GM23338 (cell line): ENCODE measurements at regions not wholly inside any gene's neighbourhood (a gene's known extent, or its start where the extent isn't known, plus 50 kb on each side); places are given as distances from the start of the nearest gene placed in this dataset.
A peak's percentile ranks its signal among the peaks of the same experiment; 100 is the strongest.

Experiments used
- ATAC-seq: fragments of 200-7000 bp; cut with Tn5 transposase; 3 replicates; pipeline ENCODE4 v1.9.1; 2020
- DNase-seq: peaks from one replicate; pipeline ENCODE4 v3.0.0-alpha.2; 2015; ENCODE audit warnings: low spot score
- H2AFZ ChIP-seq: fragments of 200-600 bp; sonication (generic); 2 replicates; pipeline ENCODE4 v1.8.0; 2016; ENCODE audit warnings: antibody characterized with exemption, mild to moderate bottlenecking, moderate library complexity
- H3F3A ChIP-seq: fragments of 200-600 bp; sonication (generic); replicated peaks from 2 replicates; pipeline ENCODE4 v1.8.0; 2017; ENCODE audit warnings: antibody characterized with exemption, mixed run types, low read depth
- H3K27ac ChIP-seq: fragments of 200-600 bp; sonication (generic); 2 replicates; pipeline ENCODE4 v1.6.1; 2016; ENCODE audit warnings: low read depth
- H3K27me3 ChIP-seq: fragments of 200-600 bp; sonication (generic); 2 replicates; pipeline ENCODE4 v1.8.0; 2016; ENCODE audit warnings: mild to moderate bottlenecking, mixed run types, moderate library complexity; ENCODE audit not compliant: insufficient read depth
- H3K36me3 ChIP-seq: fragments of 200-600 bp; sonication (generic); 2 replicates; pipeline ENCODE4 v1.8.0; 2016; ENCODE audit warnings: mild to moderate bottlenecking; ENCODE audit not compliant: insufficient read depth
- H3K4me1 ChIP-seq: fragments of 200-600 bp; sonication (generic); 2 replicates; pipeline ENCODE4 v1.8.0; 2016; ENCODE audit warnings: mild to moderate bottlenecking, moderate library complexity; ENCODE audit not compliant: insufficient read depth
- H3K4me2 ChIP-seq: fragments of 200-600 bp; sonication (generic); 2 replicates; pipeline ENCODE4 v1.7.1; 2017; ENCODE audit warnings: mixed run types
- H3K4me3 ChIP-seq: fragments of 200-600 bp; sonication (generic); 2 replicates; pipeline ENCODE4 v1.6.1; 2016; ENCODE audit warnings: mixed run types
- H3K79me2 ChIP-seq: fragments of 200-600 bp; sonication (generic); replicated peaks from 2 replicates; pipeline ENCODE4 v1.8.0; 2017; ENCODE audit warnings: mild to moderate bottlenecking; ENCODE audit not compliant: insufficient read depth
- H3K9me2 ChIP-seq: fragments of 200-600 bp; sonication (generic); 2 replicates; pipeline ENCODE4 v1.8.0; 2017; ENCODE audit not compliant: insufficient read depth
- H4K20me1 ChIP-seq: fragments of 200-600 bp; sonication (generic); replicated peaks from 2 replicates; pipeline ENCODE4 v1.8.0; 2017; ENCODE audit warnings: mild to moderate bottlenecking; ENCODE audit not compliant: insufficient read depth
- H3K27ac Mint-ChIP-seq: 2 replicates; pipeline ENCODE4 v1.8.0; 2020; ENCODE audit warnings: inconsistent platforms, mild to moderate bottlenecking, moderate library complexity, mixed read lengths
- H3K27me3 Mint-ChIP-seq: 3 replicates; pipeline ENCODE4 v1.8.0; 2022; ENCODE audit warnings: low read depth, mild to moderate bottlenecking, moderate library complexity, mixed read lengths, inconsistent platforms; ENCODE audit not compliant: insufficient read depth, poor library complexity
- H3K36me3 Mint-ChIP-seq: 3 replicates; pipeline ENCODE4 v1.8.0; 2021; ENCODE audit warnings: low read depth, mild to moderate bottlenecking, inconsistent platforms, moderate library complexity, mixed read lengths
- H3K4me1 Mint-ChIP-seq: 3 replicates; pipeline ENCODE4 v1.8.0; 2020; ENCODE audit warnings: mild to moderate bottlenecking, inconsistent platforms, mixed read lengths
- H3K4me3 Mint-ChIP-seq: 3 replicates; pipeline ENCODE4 v1.8.0; 2021; ENCODE audit warnings: moderate library complexity, mild to moderate bottlenecking, inconsistent platforms, mixed read lengths
- H3K9me3 Mint-ChIP-seq: 3 replicates; pipeline ENCODE4 v1.8.0; 2020; ENCODE audit warnings: moderate library complexity, mild to moderate bottlenecking, inconsistent platforms, mixed read lengths
- CREB1 ChIP-seq: fragments of 250-450 bp; sonication (Bioruptor Pico); IDR thresholded peaks from 2 replicates; pipeline ENCODE4 v1.5.0; 2020; ENCODE audit warnings: low read depth, mild to moderate bottlenecking, moderate library complexity
- ETS1 ChIP-seq: IDR thresholded peaks from 2 replicates; pipeline ENCODE4 v1.6.1; 2016; ENCODE audit warnings: antibody characterized with exemption
- EZH2 ChIP-seq: fragments of 200-600 bp; sonication (generic); IDR thresholded peaks from one replicate; pipeline ENCODE4 v1.8.0; 2017; ENCODE audit warnings: antibody characterized with exemption, mild to moderate bottlenecking, low read depth; ENCODE audit not compliant: unreplicated experiment
- EZH2phosphoT487 ChIP-seq: fragments of 200-600 bp; sonication (generic); IDR thresholded peaks from one replicate; pipeline ENCODE4 v1.8.1; 2018; ENCODE audit warnings: antibody characterized with exemption; ENCODE audit not compliant: unreplicated experiment
- JUNB ChIP-seq: IDR thresholded peaks from one replicate; pipeline ENCODE4 v1.6.1; 2016; ENCODE audit warnings: antibody characterized with exemption; ENCODE audit not compliant: unreplicated experiment
- NANOG ChIP-seq: IDR thresholded peaks from 2 replicates; pipeline ENCODE4 v1.6.1; 2016; ENCODE audit warnings: antibody characterized with exemption, borderline replicate concordance
- POLR2AphosphoS5 ChIP-seq: IDR thresholded peaks from 2 replicates; pipeline ENCODE4 v1.6.1; 2016; ENCODE audit warnings: antibody characterized with exemption, low read depth
- REST ChIP-seq: IDR thresholded peaks from one replicate; pipeline ENCODE4 v1.6.1; 2018; ENCODE audit warnings: antibody characterized with exemption; ENCODE audit not compliant: unreplicated experiment
- ZNF331 ChIP-seq: fragments of 250-450 bp; sonication (Bioruptor Pico); IDR thresholded peaks from 2 replicates; pipeline ENCODE4 v1.5.0; 2020; ENCODE audit warnings: low read depth, mild to moderate bottlenecking, moderate library complexity
- ZNF462 ChIP-seq: fragments of 250-450 bp; sonication (Bioruptor Pico); IDR thresholded peaks from 2 replicates; pipeline ENCODE4 v1.5.0; 2020; ENCODE audit warnings: mild to moderate bottlenecking, moderate library complexity

GRCh38 chr13:28582225-28582891, 76.6 kb upstream of the POMP start:
- no peaks in the 10 kb centered on the region for H3K9me3 Mint-ChIP-seq
- H3K36me3 ChIP-seq: no peaks in the 10 kb centered on the region
- H3K9me2 ChIP-seq: no peaks in the 10 kb centered on the region
- ATAC-seq (no peak), DNase-seq (no peak)
- H3K4me2 ChIP-seq: no peak overlapping the region
- no peak overlapping the region for H3K4me3 Mint-ChIP-seq
- H3K27ac Mint-ChIP-seq: no peak overlapping the region
- H3K27me3 ChIP-seq: no peaks in the 10 kb centered on the region
- TF ChIP-seq ZNF331 (CRISPR knock-in tag): no peak
- no peak for TF ChIP-seq EZH2phosphoT487
- 0 out of 2 replicates have a peak, but pooled peaks cover 4% of the 10 kb centered on the region for H3F3A ChIP-seq
- no peak overlapping the region for H3K4me3 ChIP-seq
- H3K4me1 Mint-ChIP-seq: peaks cover 53% of the 10 kb centered on the region
- no peaks in the 10 kb centered on the region for H3K36me3 Mint-ChIP-seq
- H3K27ac ChIP-seq: no peak overlapping the region
- no peaks in the 10 kb centered on the region for H3K79me2 ChIP-seq
- peaks cover 23% of the 10 kb centered on the region for H3K4me1 ChIP-seq
- H4K20me1 ChIP-seq: no peaks in the 10 kb centered on the region
- H2AFZ ChIP-seq: peak overlapping the region; percentile 79; the same call in 1 of the 2 replicates
- H3K27me3 Mint-ChIP-seq: peaks cover 16% of the 10 kb centered on the region

GRCh38 chr13:28581451-28581850, 77.5 kb upstream of the POMP start:
- peaks cover 23% of the 10 kb centered on the region for H3K4me1 ChIP-seq
- peaks cover 15% of the 10 kb centered on the region for H3K27me3 Mint-ChIP-seq
- ATAC-seq (no peak), DNase-seq (no peak)
- H2AFZ ChIP-seq: no peak overlapping the region
- H3K9me2 ChIP-seq: no peaks in the 10 kb centered on the region
- no peaks in the 10 kb centered on the region for H3K36me3 ChIP-seq
- no peaks in the 10 kb centered on the region for H3K27me3 ChIP-seq
- no peak overlapping the region for H3K4me3 Mint-ChIP-seq
- H3K36me3 Mint-ChIP-seq: no peaks in the 10 kb centered on the region
- H3K27ac ChIP-seq: no peak overlapping the region
- no peak overlapping the region for H3K27ac Mint-ChIP-seq
- no peaks in the 10 kb centered on the region for H4K20me1 ChIP-seq
- H3F3A ChIP-seq: no peaks in the 10 kb centered on the region
- no peak overlapping the region for H3K4me3 ChIP-seq
- no peak overlapping the region for H3K4me2 ChIP-seq
- no peaks in the 10 kb centered on the region for H3K9me3 Mint-ChIP-seq
- H3K79me2 ChIP-seq: no peaks in the 10 kb centered on the region
- peaks cover 44% of the 10 kb centered on the region for H3K4me1 Mint-ChIP-seq
- TF ChIP-seq JUNB: no peak
- TF ChIP-seq ZNF462 (CRISPR knock-in tag): no peak
- no peak for TF ChIP-seq CREB1 (CRISPR knock-in tag)
- no peak for TF ChIP-seq ETS1
- no peak for TF ChIP-seq EZH2phosphoT487
- TF ChIP-seq NANOG: no peak
- no peak for TF ChIP-seq POLR2AphosphoS5
- TF ChIP-seq EZH2: no peak
- TF ChIP-seq REST: no peak
